H4 (cell line): ENCODE measurements at regions not wholly inside any gene's neighbourhood (a gene's known extent, or its start where the extent isn't known, plus 50 kb on each side); places are given as distances from the start of the nearest gene placed in this dataset.
A peak's percentile ranks its signal among the peaks of the same experiment; 100 is the strongest.

Experiments used
- DNase-seq: peaks from one replicate; pipeline ENCODE4 v3.0.0-alpha.2; 2015; ENCODE audit warnings: low spot score

- peak; percentile 38 for DNase-seq
Measured at GRCh38 chr2:147792966-147793617, 51.7 kb upstream of the ACVR2A start.

- no peak for DNase-seq
Measured at GRCh38 chr2:147790580-147790979, 54.2 kb upstream of the ACVR2A start.

- peak; percentile 15 for DNase-seq
Measured at GRCh38 chr2:147789720-147790119, 55.1 kb upstream of the ACVR2A start.

GRCh38 chr2:147789287-147789686 lies 55.5 kb upstream of the ACVR2A start:
- DNase-seq: no peak

- no peak for DNase-seq
Measured at GRCh38 chr2:147782141-147782930, 62.5 kb upstream of the ACVR2A start.

- no peak for DNase-seq
Measured at GRCh38 chr2:147779440-147779839, 65.4 kb upstream of the ACVR2A start.

GRCh38 chr2:147777394-147777793 lies 67.4 kb upstream of the ACVR2A start:
- DNase-seq: no peak

GRCh38 chr2:147774805-147775204 lies 70.0 kb upstream of the ACVR2A start:
- no peak for DNase-seq

GRCh38 chr2:147773479-147773878 lies 71.3 kb upstream of the ACVR2A start:
- DNase-seq: no peak

GRCh38 chr2:147772781-147773180 lies 72.0 kb upstream of the ACVR2A start:
- no peak for DNase-seq

GRCh38 chr2:147763861-147764260 lies 81.0 kb upstream of the ACVR2A start:
- no peak for DNase-seq

- DNase-seq: no peak
Measured at GRCh38 chr2:147760984-147761383, 83.8 kb upstream of the ACVR2A start.

- DNase-seq: no peak
Measured at GRCh38 chr2:147759536-147759935, 85.3 kb upstream of the ACVR2A start.

GRCh38 chr2:147758821-147759220 lies 86.0 kb upstream of the ACVR2A start:
- DNase-seq: no peak

- no peak for DNase-seq
Measured at GRCh38 chr2:147756069-147756468, 88.8 kb upstream of the ACVR2A start.

GRCh38 chr2:147740211-147740927 lies 104.5 kb upstream of the ACVR2A start:
- no peak for DNase-seq

- DNase-seq: no peak
Measured at GRCh38 chr2:147739508-147739907, 105.3 kb upstream of the ACVR2A start.

GRCh38 chr2:147718831-147719230 lies 126.0 kb upstream of the ACVR2A start:
- DNase-seq: no peak

GRCh38 chr2:147716906-147717305 lies 127.9 kb upstream of the ACVR2A start:
- DNase-seq: no peak

- no peak for DNase-seq
Measured at GRCh38 chr2:147715807-147716206, 129.0 kb upstream of the ACVR2A start.

- DNase-seq: no peak
Measured at GRCh38 chr2:147714582-147714981, 130.2 kb upstream of the ACVR2A start.

GRCh38 chr2:147713349-147713748 lies 131.5 kb upstream of the ACVR2A start:
- no peak for DNase-seq

GRCh38 chr2:147712051-147712450 lies 132.8 kb upstream of the ACVR2A start:
- no peak for DNase-seq
